HG02884 (cell line): ENCODE measurements at regions not wholly inside any gene's neighbourhood (a gene's known extent, or its start where the extent isn't known, plus 50 kb on each side); places are given as distances from the start of the nearest gene placed in this dataset.
"Not testable (repeated sequence)": the region's sequence is repeated elsewhere in the genome, so short reads cannot be mapped to it uniquely, and the experiment has no call there.

Source experiments
- ATAC-seq: cut with Tn5 transposase; IDR thresholded peaks from one replicate; pipeline ENCODE4 v1.9.1; 2021; ENCODE audit warnings: mild to moderate bottlenecking, moderate library complexity; ENCODE audit not compliant: unreplicated experiment

GRCh38 chr7:39824456-39825200 is 125.4 kb upstream of the CDK13 start:
- no peak for ATAC-seq

GRCh38 chr7:39825401-39825980 is 124.6 kb upstream of the CDK13 start:
- ATAC-seq = no peak

GRCh38 chr7:39826166-39826565 is 123.9 kb upstream of the CDK13 start:
- no peak for ATAC-seq

- ATAC-seq = no peak
Observed at GRCh38 chr7:39827571-39827970, 122.5 kb upstream of the CDK13 start.

GRCh38 chr7:39829028-39829427 is 121.0 kb upstream of the CDK13 start:
- no peak for ATAC-seq

GRCh38 chr7:39832519-39833085 is 117.5 kb upstream of the CDK13 start:
- ATAC-seq = no peak

- ATAC-seq = peak; percentile 59
Observed at GRCh38 chr7:39833180-39833799, 116.8 kb upstream of the CDK13 start.

GRCh38 chr7:39833865-39834634 is 116.0 kb upstream of the CDK13 start:
- not testable (repeated sequence) for ATAC-seq

GRCh38 chr7:39838326-39838725 is 111.7 kb upstream of the CDK13 start:
- no peak for ATAC-seq

- no peak for ATAC-seq
Observed at GRCh38 chr7:39845006-39845405, 105.0 kb upstream of the CDK13 start.

- no peak for ATAC-seq
Observed at GRCh38 chr7:39847227-39847626, 102.8 kb upstream of the CDK13 start.

GRCh38 chr7:39851466-39852045 is 98.5 kb upstream of the CDK13 start:
- no peak for ATAC-seq

- ATAC-seq = not testable (repeated sequence)
Observed at GRCh38 chr7:39854616-39855324, 95.3 kb upstream of the CDK13 start.

GRCh38 chr7:39855325-39855674 is 94.8 kb upstream of the CDK13 start:
- ATAC-seq = no peak

- ATAC-seq = not testable (repeated sequence)
Observed at GRCh38 chr7:39863675-39864322, 86.3 kb upstream of the CDK13 start.

GRCh38 chr7:39869888-39870522 is 80.1 kb upstream of the CDK13 start:
- not testable (repeated sequence) for ATAC-seq

GRCh38 chr7:39871610-39872009 is 78.4 kb upstream of the CDK13 start:
- ATAC-seq = not testable (repeated sequence)

GRCh38 chr7:39880556-39880955 is 69.5 kb upstream of the CDK13 start:
- ATAC-seq = no peak

GRCh38 chr7:39882148-39882784 is 67.8 kb upstream of the CDK13 start:
- no peak for ATAC-seq
